HG03135 (cell line): ENCODE measurements at regions not wholly inside any gene's neighbourhood (a gene's known extent, or its start where the extent isn't known, plus 50 kb on each side); places are given as distances from the start of the nearest gene placed in this dataset.
"Not testable (repeated sequence)": the region's sequence is repeated elsewhere in the genome, so short reads cannot be mapped to it uniquely, and the experiment has no call there.

Experiments used
- ATAC-seq: cut with Tn5 transposase; IDR thresholded peaks from one replicate; pipeline ENCODE4 v1.9.1; 2021; ENCODE audit warnings: mild to moderate bottlenecking, moderate library complexity; ENCODE audit not compliant: unreplicated experiment

DNA sequence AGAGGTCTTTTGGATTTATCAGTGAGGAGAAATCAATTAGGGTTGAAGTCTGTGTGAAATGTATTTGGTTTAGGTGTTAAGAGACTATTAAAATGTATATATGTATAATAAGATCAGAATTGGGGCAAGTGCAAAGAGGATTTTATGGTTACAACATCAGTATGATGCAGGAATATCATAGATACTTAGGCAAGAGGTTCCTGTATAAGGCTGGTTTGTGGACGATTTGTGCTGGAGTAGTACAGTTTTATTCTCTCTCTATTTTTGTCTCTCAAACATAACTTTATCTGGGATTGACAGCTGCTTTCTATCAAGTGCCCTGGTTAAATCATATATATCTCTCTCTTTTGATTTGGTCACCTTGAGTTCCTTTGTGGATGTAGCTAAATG is 142.5 kb downstream of the CTH start:
- ATAC-seq = no peak

DNA sequence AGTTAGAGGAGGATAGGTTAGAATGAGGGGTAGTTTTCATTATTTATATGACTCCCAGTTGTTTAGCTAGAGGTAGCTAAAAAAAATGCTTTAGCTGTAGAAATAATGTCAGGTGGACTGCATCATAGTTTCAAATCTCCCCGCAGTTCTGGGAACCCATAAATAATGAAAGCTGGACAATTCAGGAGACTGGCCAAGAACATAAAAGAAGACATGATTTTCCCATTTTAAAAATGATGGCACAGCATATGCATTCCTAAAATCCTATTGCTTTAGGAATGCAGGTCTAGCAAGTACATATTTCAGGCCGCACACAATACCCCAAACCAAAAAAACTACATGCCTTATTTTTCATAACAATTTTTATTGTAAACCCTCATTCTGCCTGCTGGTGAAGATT is 143.3 kb downstream of the CTH start:
- no peak for ATAC-seq

DNA sequence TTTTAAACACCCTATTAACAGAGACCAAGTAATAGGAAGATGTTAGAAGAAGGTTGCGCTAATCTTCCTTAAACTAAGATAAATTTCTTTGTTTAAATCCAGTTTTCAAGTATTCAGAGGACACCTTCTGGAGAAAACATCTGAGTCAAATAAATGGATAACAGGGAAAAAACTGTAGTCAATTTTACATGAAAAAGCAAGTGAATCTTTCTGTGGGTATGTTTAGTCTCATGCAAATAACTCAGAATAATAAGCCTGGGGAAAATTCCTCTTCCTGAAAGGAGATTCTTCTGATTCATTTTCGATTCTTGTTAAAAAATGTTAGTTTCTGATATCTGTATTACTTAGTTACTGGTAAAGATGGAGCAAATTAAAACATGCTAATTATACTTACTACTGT is 145.5 kb downstream of the CTH start:
- ATAC-seq = no peak

DNA sequence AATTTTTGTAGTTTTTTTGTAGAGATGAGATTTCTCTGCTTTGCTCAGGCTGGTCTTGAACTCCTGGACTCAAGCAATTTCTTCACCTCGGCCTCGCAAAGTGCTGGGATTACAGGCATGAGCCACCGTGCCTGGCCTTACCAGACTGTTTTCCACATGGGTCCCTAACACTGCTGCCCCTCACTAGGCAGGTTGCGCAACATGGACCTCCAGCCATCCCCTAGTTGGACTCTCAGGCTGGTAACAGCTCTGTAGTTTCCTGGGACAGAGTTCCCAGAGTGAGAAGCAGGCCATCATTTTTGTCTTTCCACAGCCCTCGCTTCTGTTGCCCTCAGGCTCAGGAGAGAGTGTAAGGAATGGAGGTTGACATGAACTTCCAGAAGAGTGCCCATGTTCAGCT is 156.1 kb downstream of the CTH start:
- no peak for ATAC-seq

DNA sequence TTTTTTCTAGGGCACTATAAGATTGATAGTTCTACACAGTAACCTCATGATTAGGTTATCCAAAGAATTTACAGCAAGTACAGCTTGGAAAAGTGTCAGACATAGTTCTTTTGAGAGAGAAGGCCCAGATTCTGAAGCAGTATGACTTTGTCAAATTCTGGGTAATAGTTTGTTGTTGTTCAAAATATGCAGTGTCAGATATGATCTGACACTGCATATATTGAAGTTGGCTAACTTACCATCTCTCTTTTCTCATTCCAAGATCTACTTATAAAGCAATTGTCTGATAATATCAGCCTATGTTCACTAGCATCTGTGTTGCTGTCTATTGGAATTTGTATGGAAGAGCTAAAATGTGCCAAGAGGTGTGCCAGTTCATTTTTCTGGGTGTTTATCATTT is 160.1 kb downstream of the CTH start:
- ATAC-seq = no peak

DNA sequence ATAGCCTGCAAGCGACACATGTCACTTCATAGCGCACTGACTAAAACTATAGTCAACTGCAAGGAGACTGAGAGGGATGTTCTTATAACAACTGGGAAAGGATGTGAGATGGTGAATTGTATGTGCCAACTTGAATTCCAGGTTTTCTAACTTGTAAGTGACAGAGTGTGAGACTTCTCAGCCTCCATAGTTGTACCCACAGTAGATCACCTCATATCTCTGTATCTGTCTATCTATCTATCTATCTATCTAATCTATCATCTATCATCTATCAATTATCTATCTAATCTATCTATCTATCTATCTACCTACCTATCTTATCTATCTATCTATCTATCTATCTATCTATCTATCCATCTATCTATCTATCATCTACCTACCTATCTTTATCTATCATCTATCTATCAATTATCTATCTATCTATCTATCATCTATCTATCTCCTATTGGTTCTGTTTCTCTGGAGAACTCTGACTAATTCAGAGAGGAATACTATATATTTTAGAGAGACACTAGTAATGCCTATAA is 162.3 kb downstream of the CTH start:
- ATAC-seq = no peak

DNA sequence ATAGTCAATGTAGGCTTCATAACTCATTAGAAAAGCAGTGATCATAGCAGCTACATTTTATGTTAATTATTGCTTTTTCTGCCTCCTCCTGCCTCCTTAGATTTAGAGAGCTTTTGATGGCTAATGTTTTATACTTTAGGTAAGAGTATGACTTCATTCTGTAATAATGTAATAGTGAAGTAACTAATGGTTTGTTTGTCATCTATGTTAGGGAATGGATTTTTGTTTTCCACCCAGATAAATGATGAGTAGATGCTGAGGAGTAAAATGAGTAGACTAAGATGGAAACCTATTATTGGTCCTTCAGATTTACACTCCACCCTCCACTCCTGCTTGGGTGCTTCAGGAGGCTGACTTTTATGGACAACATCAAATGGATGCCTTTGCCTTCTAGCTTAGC is 170.6 kb downstream of the CTH start:
- ATAC-seq = no peak

DNA sequence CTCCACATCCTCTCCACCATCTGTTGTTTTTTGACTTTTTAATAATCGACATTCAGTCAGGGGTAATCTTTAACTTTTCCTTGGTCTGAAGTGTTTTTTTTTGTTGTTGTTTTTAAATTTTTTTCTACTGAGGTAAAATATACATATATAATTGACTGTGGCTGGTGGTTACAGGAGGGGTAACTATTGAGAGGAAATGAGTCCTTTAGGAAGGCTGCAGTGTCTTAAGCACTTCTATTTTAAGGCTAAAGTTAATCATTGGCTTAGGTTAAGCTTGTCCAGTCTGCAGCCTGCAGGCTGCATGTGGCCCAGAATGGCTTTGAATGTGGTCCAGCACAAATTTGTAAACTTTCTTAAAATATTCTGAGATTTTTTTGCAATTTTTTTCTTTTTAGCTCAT is 172.5 kb downstream of the CTH start:
- peak; percentile 98 for ATAC-seq

DNA sequence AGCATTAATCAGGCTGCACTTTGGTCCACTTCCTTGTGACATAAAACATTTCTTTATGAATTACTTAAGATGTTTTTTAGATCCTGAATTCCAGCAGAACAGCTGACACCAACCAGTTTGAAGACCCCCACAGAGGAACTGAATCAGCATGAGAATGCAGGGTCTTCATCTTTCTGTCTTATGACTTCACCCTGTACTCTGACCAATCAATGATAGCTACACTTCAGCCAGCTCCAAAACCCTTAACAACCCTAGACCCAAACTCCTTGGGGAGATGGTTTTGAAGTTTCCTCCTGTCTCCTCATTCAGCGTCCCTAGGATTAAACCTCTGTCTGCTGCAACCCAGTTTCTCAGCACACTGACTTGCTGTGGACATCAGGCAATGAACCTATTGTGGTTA is 175.0 kb downstream of the CTH start:
- no peak for ATAC-seq

DNA sequence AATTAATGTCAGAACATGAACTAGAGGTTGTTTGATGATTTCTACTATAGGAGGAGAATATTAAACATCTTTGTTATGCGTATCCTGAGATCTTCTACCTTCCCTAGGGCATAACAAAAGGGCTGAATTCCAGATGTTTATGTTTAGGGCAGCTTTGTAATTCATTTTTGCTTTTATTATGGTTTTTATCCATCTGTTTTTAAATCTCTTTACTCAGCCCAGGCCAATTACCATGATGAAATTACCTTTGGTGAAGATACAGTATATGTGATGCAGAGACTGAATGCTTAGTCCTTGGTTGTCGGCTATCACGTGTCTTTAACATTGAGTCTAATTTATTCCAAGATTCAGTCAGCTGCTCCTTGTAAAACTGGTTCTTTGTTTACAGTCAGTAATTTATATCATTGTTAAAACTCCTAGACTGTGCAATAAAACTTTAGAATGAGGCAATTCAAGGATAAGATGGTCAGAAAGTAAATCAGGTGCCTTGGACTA is 176.9 kb downstream of the CTH start:
- ATAC-seq = no peak

DNA sequence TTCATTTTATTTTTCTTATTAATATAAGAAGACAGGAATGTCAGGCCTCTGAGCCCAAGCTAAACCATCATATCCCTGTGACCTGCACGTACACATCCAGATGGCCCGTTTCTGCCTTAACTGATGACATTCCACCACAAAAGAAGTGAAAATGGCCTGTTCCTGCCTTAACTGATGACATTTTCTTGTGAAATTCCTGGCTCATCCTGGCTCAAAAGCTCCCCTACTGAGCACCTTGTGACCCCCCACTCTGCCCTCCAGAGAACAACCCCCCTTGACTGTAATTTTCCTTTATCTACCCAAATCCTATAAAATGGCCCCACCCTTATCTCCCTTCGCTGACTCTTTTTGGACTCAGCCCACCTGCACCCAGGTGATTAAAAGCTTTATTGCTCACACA is 182.5 kb downstream of the CTH start:
- not testable (repeated sequence) for ATAC-seq

DNA sequence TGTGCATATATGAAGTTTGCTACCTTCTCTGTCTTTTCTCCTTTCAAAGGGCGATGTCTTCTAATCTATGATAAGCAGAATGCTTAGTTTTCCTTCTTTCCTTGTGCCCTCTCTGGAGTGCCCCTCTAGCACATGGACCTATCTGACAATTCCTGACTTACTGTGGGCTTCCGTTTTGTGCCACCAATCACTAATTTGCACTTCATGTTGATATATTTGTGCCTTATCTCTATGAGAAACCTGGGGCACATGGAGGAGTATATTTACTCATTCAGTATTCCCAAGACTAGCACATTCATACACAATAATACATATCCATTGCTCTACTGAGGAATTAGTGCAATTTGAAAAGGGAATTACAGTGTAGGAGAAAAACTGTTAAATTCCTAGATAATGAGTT is 197.7 kb downstream of the CTH start:
- ATAC-seq = no peak

DNA sequence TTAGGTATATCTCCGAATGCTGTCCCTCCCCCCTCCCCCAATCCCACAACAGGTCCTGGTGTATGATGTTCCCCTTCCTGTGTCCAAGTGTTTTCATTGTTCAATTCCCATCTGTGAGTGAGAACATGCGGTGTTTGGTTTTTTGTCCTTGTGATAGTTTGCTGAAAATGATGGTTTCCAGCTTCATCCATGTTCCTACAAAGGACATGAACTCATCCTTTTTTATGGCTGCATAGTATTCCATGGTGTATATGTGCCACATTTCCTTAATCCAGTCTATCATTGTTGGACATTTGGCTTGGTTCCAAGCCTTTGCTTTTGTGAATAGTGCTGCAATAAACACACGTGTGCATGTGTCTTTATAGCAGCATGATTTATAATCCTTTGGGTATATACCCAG is 199.1 kb downstream of the CTH start:
- not testable (repeated sequence) for ATAC-seq

DNA sequence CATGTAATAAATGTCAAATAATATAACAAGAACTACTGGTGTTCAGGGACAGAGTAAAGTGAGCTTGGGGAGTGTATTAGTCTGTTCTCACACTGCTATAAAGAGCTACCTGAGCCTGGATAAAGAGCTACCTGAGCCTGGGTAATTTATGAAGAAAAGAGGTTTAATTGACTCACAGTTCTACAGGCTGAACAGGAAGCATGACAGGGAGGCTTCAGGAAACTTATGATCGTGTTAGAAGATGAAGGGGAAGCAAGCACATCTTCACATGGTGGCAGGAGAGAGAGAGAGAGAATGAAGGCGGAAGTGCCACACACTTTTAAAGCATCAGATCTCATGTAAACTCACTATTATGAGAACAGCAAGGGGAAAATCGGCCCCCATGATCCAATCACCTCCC is 205.9 kb downstream of the CTH start:
- no peak for ATAC-seq

DNA sequence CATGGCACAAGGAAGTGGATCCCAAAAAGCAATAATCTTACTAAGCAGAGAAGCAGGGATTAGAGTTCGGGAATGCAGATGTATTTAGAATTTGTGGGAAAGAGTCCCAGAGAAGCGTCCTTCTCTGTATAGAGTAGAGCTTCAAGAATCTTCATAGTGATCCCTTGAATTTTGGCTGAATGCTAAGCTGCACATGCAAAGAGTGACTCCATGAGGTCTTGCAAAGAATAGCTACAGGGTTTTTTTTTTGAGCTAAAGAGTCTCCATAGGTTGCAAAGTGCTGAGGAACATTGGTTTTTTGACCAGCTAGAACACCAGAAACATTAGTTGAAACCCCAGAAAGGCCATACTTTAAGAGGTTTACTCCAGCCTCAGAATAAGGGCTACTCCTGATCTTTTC is 206.7 kb downstream of the CTH start:
- ATAC-seq = no peak

DNA sequence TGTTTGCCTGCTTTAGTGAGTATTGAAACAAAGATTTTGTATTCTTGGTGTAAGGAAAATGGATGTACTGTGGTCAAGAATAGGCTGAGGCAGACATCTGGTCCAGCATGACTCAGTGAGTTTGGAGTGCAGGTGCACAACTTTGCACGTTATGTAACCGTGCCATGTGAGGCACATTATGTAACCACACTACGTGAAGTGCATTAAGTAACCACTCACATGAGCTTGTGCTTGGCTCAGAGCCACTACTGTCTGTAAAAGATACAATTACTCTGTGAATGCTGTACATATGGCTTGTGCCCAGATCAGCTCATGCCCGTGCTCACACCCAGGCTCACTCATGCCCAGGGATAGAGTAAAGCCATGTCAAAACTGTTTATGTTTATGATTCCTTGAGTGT is 216.8 kb downstream of the CTH start:
- no peak for ATAC-seq

DNA sequence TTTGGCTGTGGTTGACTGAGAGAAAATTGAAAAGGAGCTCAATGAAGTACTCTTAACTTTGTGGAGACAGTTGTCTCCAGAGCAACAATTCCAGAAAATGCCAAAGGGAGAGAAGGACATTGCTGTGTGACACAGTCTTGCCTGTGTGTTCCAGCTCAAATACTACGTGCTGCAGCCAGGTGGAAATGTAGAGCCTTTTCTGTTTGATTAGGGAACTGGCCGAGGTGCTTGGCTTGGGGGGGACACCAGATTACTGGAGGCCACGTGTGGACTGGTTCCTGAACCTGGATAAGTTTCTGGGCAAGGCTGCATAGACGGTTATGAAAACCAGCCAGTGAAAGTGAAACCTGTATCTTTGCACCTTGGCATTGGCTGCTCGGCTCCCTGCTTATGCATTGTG is 217.9 kb downstream of the CTH start:
- ATAC-seq = no peak

DNA sequence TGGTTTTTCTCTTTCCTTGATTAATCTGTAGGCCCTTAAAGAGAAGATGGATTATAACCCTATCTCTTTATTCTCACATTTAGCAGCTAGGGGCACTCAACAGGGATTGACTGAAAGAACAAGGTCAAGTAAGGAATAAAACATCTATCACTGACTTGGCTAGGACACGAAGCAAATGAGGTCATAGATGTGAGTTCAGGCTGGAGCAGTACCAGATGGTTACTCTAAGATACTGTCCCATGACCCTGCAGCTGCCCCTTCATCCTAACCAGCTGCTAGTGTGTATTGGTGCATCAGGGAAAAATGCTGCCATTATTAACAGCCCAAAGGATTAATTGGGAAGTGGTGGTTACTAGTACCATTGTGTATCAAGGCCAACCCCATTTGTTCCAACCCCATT is 221.9 kb downstream of the CTH start:
- ATAC-seq = no peak

DNA sequence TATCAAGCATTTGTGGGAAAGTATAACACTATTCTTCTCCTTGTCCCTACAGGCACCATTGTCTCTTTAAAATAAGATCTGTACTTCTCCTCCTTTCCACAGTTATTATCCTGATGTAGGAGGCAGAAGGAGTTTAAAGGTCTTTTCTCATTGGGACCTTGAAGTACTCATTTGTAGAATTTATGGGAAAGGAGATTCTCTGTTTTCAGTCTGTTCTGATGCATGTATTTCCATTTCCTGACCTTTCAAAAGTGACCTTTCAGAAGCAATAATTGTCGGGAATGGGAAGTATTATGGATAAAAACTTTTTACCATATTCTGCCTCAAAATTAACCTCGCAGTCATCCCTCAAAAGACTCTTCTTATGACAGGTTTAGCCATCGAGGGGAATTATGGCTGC is 224.8 kb downstream of the CTH start:
- ATAC-seq = no peak

DNA sequence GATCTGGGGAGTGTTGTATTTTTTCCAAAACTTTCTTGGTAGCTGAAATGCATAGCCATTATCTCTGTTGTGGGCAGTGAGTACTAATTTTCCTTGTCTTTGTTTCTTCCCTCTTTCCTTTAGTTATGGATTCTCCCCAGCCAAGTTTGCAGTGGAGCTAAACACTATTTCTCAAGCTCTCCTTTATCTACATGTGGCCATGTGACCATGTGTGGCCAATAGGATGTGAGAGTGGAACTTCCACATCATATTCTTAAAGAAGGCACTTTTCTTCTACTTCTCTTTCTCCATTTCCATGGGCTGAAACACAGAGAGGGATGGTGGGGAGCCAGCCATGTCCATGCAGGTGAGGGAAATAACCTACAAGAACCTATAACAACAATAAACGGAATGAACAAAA is 230.8 kb downstream of the CTH start:
- no peak for ATAC-seq

DNA sequence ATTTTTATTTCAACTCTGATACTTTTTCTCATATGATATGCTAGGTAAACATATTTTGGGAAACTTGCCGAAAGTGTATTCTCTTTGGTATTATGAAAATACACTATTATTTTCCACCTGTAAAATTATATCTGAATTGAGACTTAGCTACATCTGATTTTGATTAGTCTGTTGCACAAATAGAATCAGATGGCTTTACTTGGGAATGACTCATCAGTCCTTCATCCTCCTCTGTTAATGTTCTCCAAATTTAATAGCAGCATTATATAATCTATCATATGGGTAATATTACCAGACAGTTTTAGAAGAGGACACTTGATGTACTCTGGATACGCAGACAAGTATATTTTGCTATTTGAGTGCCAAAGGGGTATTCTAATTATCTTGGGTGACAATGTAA is 245.3 kb downstream of the CTH start:
- ATAC-seq = no peak

DNA sequence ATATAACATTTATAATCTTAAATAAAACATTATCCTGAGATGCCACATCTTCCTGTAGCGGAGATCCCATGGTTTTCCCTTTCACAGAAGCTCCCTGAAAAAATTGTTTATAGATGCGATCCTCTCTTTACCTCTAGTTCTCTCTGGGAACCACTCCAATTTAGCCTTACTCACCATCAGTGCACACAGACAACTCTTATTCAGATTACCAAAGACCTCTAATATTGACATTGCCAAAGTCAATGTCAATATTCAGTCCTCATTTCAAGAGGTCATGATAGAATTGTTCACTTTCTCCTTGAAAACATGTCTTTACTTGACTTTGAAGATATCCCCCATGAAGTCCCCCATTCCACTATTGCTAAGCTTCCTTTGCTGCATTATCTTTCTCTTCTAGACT is 248.8 kb downstream of the CTH start:
- no peak for ATAC-seq

DNA sequence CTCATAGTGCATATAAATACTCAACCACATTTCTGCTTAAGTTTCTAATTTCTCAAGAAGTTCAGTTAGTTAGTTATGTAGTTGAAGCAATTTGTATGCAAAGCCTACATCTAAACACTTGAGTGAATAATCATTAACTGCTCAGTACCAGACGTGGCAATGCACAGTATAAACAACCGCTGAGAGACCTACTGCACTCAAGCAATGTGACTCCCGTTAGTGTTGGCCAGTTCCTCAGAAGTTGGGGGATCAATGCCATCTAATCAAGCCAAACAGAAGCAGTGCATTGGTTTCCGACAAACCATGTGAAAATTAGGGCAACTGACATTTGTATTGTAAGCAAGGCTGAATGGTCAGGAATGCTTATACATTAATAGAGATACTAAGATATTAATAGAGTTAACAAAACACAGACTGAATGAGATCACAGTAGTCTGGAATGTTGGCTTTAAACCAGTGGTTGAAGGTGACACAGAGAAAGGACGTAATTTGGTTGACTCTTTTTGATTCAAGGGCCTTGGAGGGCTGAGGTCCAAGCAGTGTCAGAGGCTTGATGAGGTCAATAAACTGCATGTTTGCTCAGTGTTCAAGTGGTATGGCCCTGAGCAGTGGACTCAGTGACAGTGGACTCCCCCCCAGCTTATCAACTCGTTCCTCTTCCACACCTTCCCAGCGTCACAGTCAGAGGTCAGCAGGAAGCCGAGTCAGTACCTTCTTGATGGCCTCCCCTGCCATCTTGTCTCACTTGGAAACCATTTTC is 255.5 kb downstream of the CTH start:
- ATAC-seq = no peak
